GM12878 (cell line): ENCODE measurements at regions not wholly inside any gene's neighbourhood (a gene's known extent, or its start where the extent isn't known, plus 50 kb on each side); places are given as distances from the start of the nearest gene placed in this dataset.

Experiments
- ATAC-seq: fragments of 200-7000 bp; cut with Tn5 transposase; 3 replicates; pipeline ENCODE4 v1.9.1; 2020; ENCODE audit warnings: mild to moderate bottlenecking, moderate library complexity
- BruUV-seq: library from RNA; stranded (reverse); fragments of 400-500 nt; replicated peaks from 2 replicates; lab custom pipeline; 2021; lab: Mats Ljungman, UMichigan
- CTCF ChIA-PET: fragments of 300-600 bp; sonication (Branson Sonifier 250); formaldehyde crosslinking; extraction: SDS; loops from one replicate; lab custom pipeline; 2021; ENCODE audit warnings: inconsistent platforms; lab: Yijun Ruan, JAX
- POLR2A ChIA-PET: fragments of 350-600 bp; formaldehyde crosslinking; extraction: SDS; loops from one replicate; lab custom pipeline; 2021; ENCODE audit warnings: inconsistent platforms; lab: Charles Lee
- RAD21 ChIA-PET: fragments of 300-600 bp; sonication (Branson Sonifier 250); formaldehyde crosslinking; loops from one replicate; lab custom pipeline; 2023; ENCODE audit warnings: antibody characterized with exemption; ENCODE audit not compliant: unreplicated experiment; lab: Charles Lee
- SMC1A ChIA-PET: fragments of 300-600 bp; sonication (Branson Sonifier 250); formaldehyde crosslinking; loops from one replicate; lab custom pipeline; 2023; ENCODE audit not compliant: unreplicated experiment, uncharacterized antibody; lab: Charles Lee
- DNase-seq: peaks from one replicate; pipeline ENCODE4 v3.0.0-alpha.2; 2011; ENCODE audit warnings: low read depth, low spot score
- FAIRE-seq: peaks from 3 replicates; lab custom pipeline; 2011; peaks lifted over from hg19 to GRCh38; lab: Jason Lieb, UNC
- H2AFZ ChIP-seq: 2 replicates; pipeline ENCODE4 v1.6.0; 2011; ENCODE audit warnings: low read depth, low read length, control low read depth; ENCODE audit not compliant: control insufficient read depth
- H3K27ac ChIP-seq: 2 replicates; pipeline ENCODE4 v1.5.1; 2011; ENCODE audit warnings: control low read depth; ENCODE audit not compliant: control insufficient read depth, insufficient read depth
- H3K27me3 ChIP-seq, 2 experiments: replicated peaks in 1 of 2; 2 replicates each; pipeline versions ENCODE4 v1.6.0 to v1.6.1; 2011; ENCODE audit warnings: low read length in 1 of 2; ENCODE audit not compliant: control insufficient read depth in 2 of 2, insufficient read depth in 2 of 2
- H3K36me3 ChIP-seq, 2 experiments: 2 replicates each; pipeline ENCODE4 v1.5.1; 2011; ENCODE audit warnings: low read length in 1 of 2; ENCODE audit not compliant: control insufficient read depth in 2 of 2, insufficient read depth in 2 of 2
- H3K4me1 ChIP-seq: 2 replicates; pipeline ENCODE4 v1.6.1; 2011; ENCODE audit warnings: mild to moderate bottlenecking, low read length, moderate library complexity, mixed read lengths; ENCODE audit not compliant: control insufficient read depth, insufficient read depth
- H3K4me2 ChIP-seq: 2 replicates; pipeline ENCODE4 v1.6.0; 2011; ENCODE audit warnings: control low read depth; ENCODE audit not compliant: control insufficient read depth, insufficient read depth
- H3K4me3 ChIP-seq: fragments of 200-600 bp; sonication (generic); 2 replicates; pipeline ENCODE4 v1.5.1; 2016
- H3K79me2 ChIP-seq: 2 replicates; pipeline ENCODE4 v1.6.0; 2011; ENCODE audit warnings: low read length; ENCODE audit not compliant: control insufficient read depth, insufficient read depth
- H3K9ac ChIP-seq: 2 replicates; pipeline ENCODE4 v1.8.0; 2011; ENCODE audit warnings: low read length, control low read depth, mixed read lengths; ENCODE audit not compliant: control insufficient read depth, insufficient read depth
- H3K9me3 ChIP-seq: replicated peaks from 3 replicates; pipeline ENCODE4 v1.5.1; 2011; ENCODE audit warnings: mild to moderate bottlenecking, low read length; ENCODE audit not compliant: control insufficient read depth, insufficient read depth
- H4K20me1 ChIP-seq: 2 replicates; pipeline ENCODE4 v1.6.0; 2011; ENCODE audit not compliant: control insufficient read depth, insufficient read depth
- BACH1 ChIP-seq: fragments of 450-650 bp; IDR thresholded peaks from 2 replicates; pipeline ENCODE4 v1.6.1; 2017; ENCODE audit warnings: mild to moderate bottlenecking, borderline replicate concordance
- CEBPB ChIP-seq, 2 experiments: fragments of 150-350 bp in 1 of 2; IDR thresholded peaks; 2 replicates each; pipeline ENCODE4 v1.6.1; 2012 to 2014; ENCODE audit warnings: low read depth in 2 of 2, low read length in 2 of 2, borderline replicate concordance in 1 of 2, inconsistent platforms in 1 of 2
- ETV6 ChIP-seq, 2 experiments: fragments of 450-650 bp in 1 of 2; IDR thresholded peaks in 1 of 2; conservative IDR thresholded peaks in 1 of 2; 2 replicates each; pipeline ENCODE4 v1.6.1; 2014; ENCODE audit warnings: antibody characterized with exemption in 1 of 2, borderline replicate concordance in 1 of 2, low read depth in 1 of 2, mild to moderate bottlenecking in 1 of 2, moderate library complexity in 1 of 2
- FOXM1 ChIP-seq: IDR thresholded peaks from 2 replicates; pipeline ENCODE4 v1.6.1; 2012; ENCODE audit warnings: low read depth, mild to moderate bottlenecking, inconsistent platforms, low read length, moderate library complexity
- GATAD2B ChIP-seq: fragments of 450-650 bp; conservative IDR thresholded peaks from 2 replicates; pipeline ENCODE4 v1.6.1; 2017; ENCODE audit warnings: low read depth, mild to moderate bottlenecking, moderate library complexity
- PAX8 ChIP-seq: fragments of 450-650 bp; IDR thresholded peaks from 2 replicates; pipeline ENCODE4 v1.6.1; 2017; ENCODE audit warnings: mild to moderate bottlenecking, moderate library complexity
- RAD51 ChIP-seq: fragments of 450-650 bp; IDR thresholded peaks from 2 replicates; pipeline ENCODE4 v1.6.1; 2016; ENCODE audit warnings: moderate library complexity, mild to moderate bottlenecking, inconsistent platforms
- RCOR1 ChIP-seq: conservative IDR thresholded peaks from 2 replicates; pipeline ENCODE4 v1.6.1; 2012; ENCODE audit warnings: low read depth, low read length, improper control_type of control experiment
- SPI1 ChIP-seq: IDR thresholded peaks from 2 replicates; pipeline ENCODE4 v1.6.1; 2011; ENCODE audit warnings: low read depth, mild to moderate bottlenecking, low read length, moderate library complexity, borderline replicate concordance; ENCODE audit not compliant: insufficient read depth
- WGBS: methylation state at CpG from one replicate; pipeline ENCODE4 v1.1.6; 2016; ENCODE audit warnings: low lambda C conversion rate; ENCODE audit not compliant: insufficient replicate concordance, insufficient coverage; ENCODE audit errors: missing lambda C conversion rate; 5-methylcytosine and 5-hydroxymethylcytosine counted together
- in situ Hi-C: fragments of 300-500 bp; cut with MboI; formaldehyde crosslinking; loops from 9 replicates; pipeline ENCODE4 v1.14.3; 2018; ENCODE audit warnings: mixed read lengths
- intact Hi-C: fragments of 100-400 bp; cut with micrococcal nuclease; formaldehyde crosslinking; loops from one replicate; pipeline ENCODE4 v1.14.2; 2022; ENCODE audit not compliant: unreplicated experiment
- TF ChIP-seq, protein P1 (sequence below), 3 experiments: IDR thresholded peaks in 2 of 3; conservative IDR thresholded peaks in 1 of 3; 2 replicates each; pipeline ENCODE4 v1.5.1; 2011; ENCODE audit warnings: low read depth in 3 of 3, low read length in 3 of 3, mild to moderate bottlenecking in 3 of 3, control low read depth in 2 of 3, moderate library complexity in 2 of 3, inconsistent platforms in 1 of 3, mixed read lengths in 1 of 3; ENCODE audit not compliant: control insufficient read depth in 2 of 3, insufficient read depth in 1 of 3; ENCODE audit errors: extremely low read depth in 1 of 3
- TF ChIP-seq, protein P2 (sequence below): fragments of 450-650 bp; IDR thresholded peaks from 2 replicates; pipeline ENCODE4 v1.6.1; 2016; ENCODE audit warnings: mild to moderate bottlenecking

DNA sequence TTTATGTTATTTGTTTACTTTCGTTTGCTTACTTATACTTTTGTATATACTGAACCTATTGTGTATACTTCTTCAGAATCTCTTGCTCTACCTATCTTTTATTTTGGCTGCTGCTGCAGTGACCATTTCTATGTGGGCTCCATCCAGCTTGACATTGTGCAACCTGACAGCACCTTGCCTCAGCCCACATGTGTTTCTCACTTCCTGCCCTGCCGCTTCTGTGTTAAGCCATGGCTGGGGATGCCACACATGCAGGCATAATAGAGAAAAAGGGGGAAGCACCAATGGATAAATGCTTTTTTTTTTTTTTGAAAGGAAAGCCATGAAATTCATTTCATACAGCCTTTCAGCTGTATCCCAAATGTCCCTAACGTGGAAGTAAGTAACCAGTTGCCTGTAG, 147.6 kb downstream of the RBM26 start:
- POLR2A ChIA-PET, result interaction anchor here (0.7 kb wide), 1 partner anchor 1103 kb away, joined by 6 read pairs; no protein-coding TSS in a partner anchor
- CTCF ChIA-PET, result interaction anchor here (0.6 kb wide), 1 partner anchor 1957 kb away, joined by 4 read pairs; no protein-coding TSS in a partner anchor
- Histone ChIP-seq H3K79me2 (no peaks in the 10 kb centered on the region), H2AFZ (no peak overlapping the region), H3K4me3 (no peak overlapping the region), H3K27me3 (no peaks in the 10 kb centered on the region), H3K27ac (no peak overlapping the region), H3K9me3 (no peaks in the 10 kb centered on the region), H3K36me3 (no peaks in the 10 kb centered on the region), H4K20me1 (no peaks in the 10 kb centered on the region), H3K4me2 (no peak overlapping the region), H3K4me1 (no peaks in the 10 kb centered on the region), H3K9ac (no peak overlapping the region)
- in situ Hi-C loops, result no loop called here
- no peak for DNase-seq
- TF ChIP-seq GATAD2B (no peak), CEBPB (IDR thresholded peaks at IDR 0.05; ENCODE audit: borderline replicate concordance in 1 of 2, low read depth in 2 of 2, low read length in 2 of 2) (peak in 1 of 2 experiments; percentile 73; a peak in 1 of 4 replicates), PAX8 (no peak), RAD51 (no peak), FOXM1 (no peak), SPI1 (peak; percentile 57; the same call in 1 of the 2 replicates), BACH1 (no peak), RCOR1 (no peak), ETV6 (conservative IDR thresholded peaks at IDR 0.05 in 1 of 2, IDR thresholded peaks at IDR 0.05 in 1 of 2; ENCODE audit: borderline replicate concordance in 1 of 2, low read depth in 1 of 2) (no peak)
- TF ChIP-seq, protein P1, sequence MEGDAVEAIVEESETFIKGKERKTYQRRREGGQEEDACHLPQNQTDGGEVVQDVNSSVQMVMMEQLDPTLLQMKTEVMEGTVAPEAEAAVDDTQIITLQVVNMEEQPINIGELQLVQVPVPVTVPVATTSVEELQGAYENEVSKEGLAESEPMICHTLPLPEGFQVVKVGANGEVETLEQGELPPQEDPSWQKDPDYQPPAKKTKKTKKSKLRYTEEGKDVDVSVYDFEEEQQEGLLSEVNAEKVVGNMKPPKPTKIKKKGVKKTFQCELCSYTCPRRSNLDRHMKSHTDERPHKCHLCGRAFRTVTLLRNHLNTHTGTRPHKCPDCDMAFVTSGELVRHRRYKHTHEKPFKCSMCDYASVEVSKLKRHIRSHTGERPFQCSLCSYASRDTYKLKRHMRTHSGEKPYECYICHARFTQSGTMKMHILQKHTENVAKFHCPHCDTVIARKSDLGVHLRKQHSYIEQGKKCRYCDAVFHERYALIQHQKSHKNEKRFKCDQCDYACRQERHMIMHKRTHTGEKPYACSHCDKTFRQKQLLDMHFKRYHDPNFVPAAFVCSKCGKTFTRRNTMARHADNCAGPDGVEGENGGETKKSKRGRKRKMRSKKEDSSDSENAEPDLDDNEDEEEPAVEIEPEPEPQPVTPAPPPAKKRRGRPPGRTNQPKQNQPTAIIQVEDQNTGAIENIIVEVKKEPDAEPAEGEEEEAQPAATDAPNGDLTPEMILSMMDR (IDR thresholded peaks at IDR 0.05 in 2 of 3, conservative IDR thresholded peaks at IDR 0.05 in 1 of 3; ENCODE audit: control insufficient read depth in 2 of 3, extremely low read depth in 1 of 3, insufficient read depth in 1 of 3, low read depth in 3 of 3, low read length in 3 of 3), result no peak
- TF ChIP-seq, protein P2, sequence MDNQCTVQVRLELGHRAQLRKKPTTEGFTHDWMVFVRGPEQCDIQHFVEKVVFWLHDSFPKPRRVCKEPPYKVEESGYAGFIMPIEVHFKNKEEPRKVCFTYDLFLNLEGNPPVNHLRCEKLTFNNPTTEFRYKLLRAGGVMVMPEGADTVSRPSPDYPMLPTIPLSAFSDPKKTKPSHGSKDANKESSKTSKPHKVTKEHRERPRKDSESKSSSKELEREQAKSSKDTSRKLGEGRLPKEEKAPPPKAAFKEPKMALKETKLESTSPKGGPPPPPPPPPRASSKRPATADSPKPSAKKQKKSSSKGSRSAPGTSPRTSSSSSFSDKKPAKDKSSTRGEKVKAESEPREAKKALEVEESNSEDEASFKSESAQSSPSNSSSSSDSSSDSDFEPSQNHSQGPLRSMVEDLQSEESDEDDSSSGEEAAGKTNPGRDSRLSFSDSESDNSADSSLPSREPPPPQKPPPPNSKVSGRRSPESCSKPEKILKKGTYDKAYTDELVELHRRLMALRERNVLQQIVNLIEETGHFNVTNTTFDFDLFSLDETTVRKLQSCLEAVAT, result no peak
- peak; percentile 92 for ATAC-seq
- intact Hi-C loops, result no loop called here
- RAD21 ChIA-PET, result no interaction called here
- BruUV-seq, result no TSS peak
- SMC1A ChIA-PET, result no interaction called here
- 41% methylated on average over 3 of the region's 3 CpGs for WGBS
- FAIRE-seq, result no peak
